Activated CD4-positive, CD25-positive, alpha-beta regulatory T cell treated with anti-CD3 and anti-CD28 coated beads, Interleukin-2, amount 50 U/mL, for 24 hours (primary cell): ENCODE measurements at regions not wholly inside any gene's neighbourhood (a gene's known extent, or its start where the extent isn't known, plus 50 kb on each side); places are given as distances from the start of the nearest gene placed in this dataset.
"Not testable (repeated sequence)": the region's sequence is repeated elsewhere in the genome, so short reads cannot be mapped to it uniquely, and the experiment has no call there.

ENCODE experiments used
- ATAC-seq, 2 donors: fragments of 150-1000 bp; cut with Tn5 transposase; one replicate each; pipeline ENCODE4 v1.10.0; 2021; ENCODE audit warnings: mild to moderate bottlenecking in 1 of 2, moderate library complexity in 1 of 2

- ATAC-seq = no peak
These were observed 88.5 kb upstream of the NFASC start for GRCh38 chr1:204782118-204782700.

- not testable (repeated sequence) for ATAC-seq
These were observed 85.6 kb upstream of the NFASC start for GRCh38 chr1:204785023-204785422.

- no peak for ATAC-seq
These were observed 82.2 kb upstream of the NFASC start for GRCh38 chr1:204788470-204788869.

- peak; percentile 75 to 79 for ATAC-seq
These were observed 79.0 kb upstream of the NFASC start for GRCh38 chr1:204791453-204792353.

GRCh38 chr1:204792354-204792692 is 78.3 kb upstream of the NFASC start:
- no peak for ATAC-seq

GRCh38 chr1:204793259-204793914 is 77.3 kb upstream of the NFASC start:
- ATAC-seq = no peak

GRCh38 chr1:204796886-204797285 is 73.8 kb upstream of the NFASC start:
- ATAC-seq = not testable (repeated sequence)

- ATAC-seq = no peak
These were observed 73.3 kb upstream of the NFASC start for GRCh38 chr1:204797401-204797800.

GRCh38 chr1:204799630-204800029 is 71.0 kb upstream of the NFASC start:
- no peak for ATAC-seq

- ATAC-seq = no peak
These were observed 69.5 kb upstream of the NFASC start for GRCh38 chr1:204801211-204801610.

GRCh38 chr1:204802401-204803175 is 68.1 kb upstream of the NFASC start:
- no peak for ATAC-seq

GRCh38 chr1:204803607-204804006 is 67.1 kb upstream of the NFASC start:
- no peak for ATAC-seq

- ATAC-seq = peak; percentile 91 to 95
These were observed 63.5 kb upstream of the NFASC start for GRCh38 chr1:204806943-204807687.

- ATAC-seq = no peak
These were observed 61.2 kb upstream of the NFASC start for GRCh38 chr1:204809488-204809887.

- no peak for ATAC-seq
These were observed 57.8 kb upstream of the NFASC start for GRCh38 chr1:204812842-204813241.

GRCh38 chr1:204813522-204813921 is 57.1 kb upstream of the NFASC start:
- ATAC-seq = no peak

- no peak for ATAC-seq
These were observed 56.3 kb upstream of the NFASC start for GRCh38 chr1:204814166-204814884.

- no peak for ATAC-seq
These were observed 53.3 kb upstream of the NFASC start for GRCh38 chr1:204817341-204817740.

- no peak for ATAC-seq
These were observed 51.7 kb upstream of the NFASC start for GRCh38 chr1:204818998-204819397.

GRCh38 chr1:204819495-204819894 is 51.2 kb upstream of the NFASC start:
- ATAC-seq = no peak
